HCT116 (cell line): ENCODE measurements at regions not wholly inside any gene's neighbourhood (a gene's known extent, or its start where the extent isn't known, plus 50 kb on each side); places are given as distances from the start of the nearest gene placed in this dataset.

Source experiments
- ATAC-seq: fragments of 200-7000 bp; cut with Tn5 transposase; 2 replicates; pipeline ENCODE4 v1.9.1; 2020; ENCODE audit warnings: mild to moderate bottlenecking, moderate library complexity
- BruUV-seq: library from RNA; stranded (reverse); fragments of 400-500 nt; replicated peaks from 2 replicates; lab custom pipeline; 2021; lab: Mats Ljungman, UMichigan
- CTCF ChIA-PET: fragments of 300-600 bp; sonication (Branson Sonifier 250); formaldehyde crosslinking; loops from one replicate; lab custom pipeline; 2021; ENCODE audit warnings: antibody characterized with exemption; lab: Charles Lee
- POLR2A ChIA-PET: fragments of 300-600, 350-600 bp; sonication (Branson Sonifier 250); formaldehyde crosslinking; loops from one replicate; lab custom pipeline; 2021; ENCODE audit warnings: antibody characterized with exemption; lab: Charles Lee
- RAD21 ChIA-PET, 2 experiments: fragments of 300-600 bp; sonication (Branson Sonifier 250); formaldehyde crosslinking; loops; one replicate each; lab custom pipeline; 2023; ENCODE audit warnings: low total read pairs in 2 of 2; ENCODE audit not compliant: uncharacterized antibody in 2 of 2, unreplicated experiment in 2 of 2, low non-redundant PET in 1 of 2; lab: Charles Lee
- DNase-seq: peaks from one replicate; pipeline ENCODE4 v3.0.0-alpha.2; 2010; ENCODE audit warnings: low read depth, low spot score
- H2AFZ ChIP-seq: fragments of 200-600 bp; shearing (Covaris generic), sonication (generic); 2 replicates; pipeline ENCODE4 v1.6.1; 2017; ENCODE audit warnings: low read depth, mixed run types, mixed read lengths, antibody characterized with exemption, low read length; ENCODE audit not compliant: poor library complexity, severe bottlenecking
- H3K27ac ChIP-seq: 2 replicates; pipeline ENCODE4 v1.5.1; 2012; ENCODE audit warnings: low read depth, low read length
- H3K27me3 ChIP-seq: fragments of 200-600 bp; sonication (generic); 2 replicates; pipeline ENCODE4 v1.6.1; 2016; ENCODE audit warnings: mixed run types, low read length, mixed read lengths; ENCODE audit not compliant: insufficient read depth
- H3K36me3 ChIP-seq, 2 experiments: fragments of 200-500 bp in 1 of 2; fragments of 200-600 bp in 1 of 2; sonication (Bioruptor generic) in 1 of 2; sonication (generic) in 1 of 2; 2 replicates each; pipeline versions ENCODE4 v1.5.1 to v1.6.1; 2014 to 2016; ENCODE audit warnings: low read length in 2 of 2, inconsistent platforms in 1 of 2, mixed read lengths in 1 of 2, mixed run types in 1 of 2; ENCODE audit not compliant: insufficient read depth in 2 of 2, control insufficient read depth in 1 of 2
- H3K4me1 ChIP-seq, 2 experiments: fragments of 200-600 bp in 1 of 2; sonication (generic) in 1 of 2; 2 replicates each; pipeline versions ENCODE4 v1.5.1 to v1.6.1; 2012 to 2017; ENCODE audit warnings: low read length in 2 of 2, inconsistent platforms in 1 of 2, mild to moderate bottlenecking in 1 of 2, mixed read lengths in 1 of 2, mixed run types in 1 of 2, moderate library complexity in 1 of 2; ENCODE audit not compliant: insufficient read depth in 2 of 2, control insufficient read depth in 1 of 2
- H3K4me2 ChIP-seq: fragments of 200-600 bp; sonication (generic); 2 replicates; pipeline ENCODE4 v1.6.1; 2017; ENCODE audit warnings: mixed run types, low read length, mixed read lengths
- H3K4me3 ChIP-seq, 2 experiments: fragments of 200-600 bp in 1 of 2; sonication (generic) in 1 of 2; replicated peaks in 1 of 2; 2 replicates each; pipeline ENCODE4 v1.5.1; 2011 to 2016; ENCODE audit warnings: low read length in 2 of 2, control low read depth in 1 of 2, low read depth in 1 of 2, mild to moderate bottlenecking in 1 of 2, mixed read lengths in 1 of 2, mixed run types in 1 of 2
- H3K79me2 ChIP-seq: fragments of 200-600 bp; sonication (generic); 2 replicates; pipeline ENCODE4 v1.6.1; 2017; ENCODE audit warnings: mild to moderate bottlenecking, mixed run types, low read length, moderate library complexity, mixed read lengths; ENCODE audit not compliant: insufficient read depth
- H3K9ac ChIP-seq: fragments of 200-600 bp; sonication (generic); 2 replicates; pipeline ENCODE4 v1.6.1; 2016; ENCODE audit warnings: low read length, mixed read lengths
- H3K9me2 ChIP-seq: fragments of 200-600 bp; sonication (generic), shearing (Covaris generic); 2 replicates; pipeline ENCODE4 v1.6.1; 2017; ENCODE audit warnings: mixed run types, mild to moderate bottlenecking, moderate library complexity; ENCODE audit not compliant: insufficient read depth
- H3K9me3 ChIP-seq, 2 experiments: fragments of 200-500 bp in 1 of 2; fragments of 200-600 bp in 1 of 2; sonication (Bioruptor generic) in 1 of 2; sonication (generic) in 1 of 2; 2 replicates each; pipeline ENCODE4 v1.6.1; 2014 to 2017; ENCODE audit warnings: low read length in 2 of 2, mixed read lengths in 2 of 2, inconsistent platforms in 1 of 2, low read depth in 1 of 2, mild to moderate bottlenecking in 1 of 2, mixed run types in 1 of 2, moderate library complexity in 1 of 2; ENCODE audit not compliant: control insufficient read depth in 1 of 2, insufficient read depth in 1 of 2
- H4K20me1 ChIP-seq: fragments of 200-600 bp; sonication (generic), shearing (Covaris generic); 2 replicates; pipeline ENCODE4 v1.6.1; 2017; ENCODE audit warnings: mixed run types, mild to moderate bottlenecking, moderate library complexity; ENCODE audit not compliant: insufficient read depth
- CBX3 ChIP-seq: IDR thresholded peaks from 2 replicates; pipeline ENCODE4 v1.6.1; 2012; ENCODE audit warnings: low read depth
- CEBPB ChIP-seq: IDR thresholded peaks from 2 replicates; pipeline ENCODE4 v1.6.1; 2012; ENCODE audit warnings: low read depth
- ELF1 ChIP-seq: IDR thresholded peaks from 2 replicates; pipeline ENCODE4 v1.6.1; 2012; ENCODE audit warnings: low read depth, borderline replicate concordance
- EZH2 ChIP-seq: fragments of 200-600 bp; sonication (generic); IDR thresholded peaks from 2 replicates; pipeline ENCODE4 v1.6.1; 2017; ENCODE audit warnings: antibody characterized with exemption, mixed run types
- JUND ChIP-seq: IDR thresholded peaks from 2 replicates; pipeline ENCODE4 v1.6.1; 2012
- MAX ChIP-seq: IDR thresholded peaks from 2 replicates; pipeline ENCODE4 v1.6.1; 2012
- POLR2A ChIP-seq: IDR thresholded peaks from 2 replicates; pipeline ENCODE4 v1.7.0; 2011; ENCODE audit warnings: borderline replicate concordance; ENCODE audit not compliant: insufficient read depth, insufficient read length; ENCODE audit errors: extremely low read depth
- RAD21 ChIP-seq: IDR thresholded peaks from 2 replicates; pipeline ENCODE4 v1.6.1; 2012; ENCODE audit warnings: low read depth, mild to moderate bottlenecking
- REST ChIP-seq: IDR thresholded peaks from 2 replicates; pipeline ENCODE4 v1.6.1; 2012; ENCODE audit warnings: low read depth
- SP1 ChIP-seq: IDR thresholded peaks from 2 replicates; pipeline ENCODE4 v1.6.1; 2012; ENCODE audit warnings: low read depth
- ZBTB33 ChIP-seq: IDR thresholded peaks from 2 replicates; pipeline ENCODE4 v1.6.1; 2011; ENCODE audit warnings: mild to moderate bottlenecking, low read length, moderate library complexity; ENCODE audit not compliant: insufficient replicate concordance; ENCODE audit errors: extremely low read depth
- ZFX ChIP-seq: fragments of 450-650 bp; IDR thresholded peaks from 2 replicates; pipeline ENCODE4 v1.6.1; 2017
- intact Hi-C: fragments of 100-400 bp; cut with micrococcal nuclease; formaldehyde crosslinking; loops from 2 replicates; pipeline ENCODE4 v1.10.0; 2022

DNA sequence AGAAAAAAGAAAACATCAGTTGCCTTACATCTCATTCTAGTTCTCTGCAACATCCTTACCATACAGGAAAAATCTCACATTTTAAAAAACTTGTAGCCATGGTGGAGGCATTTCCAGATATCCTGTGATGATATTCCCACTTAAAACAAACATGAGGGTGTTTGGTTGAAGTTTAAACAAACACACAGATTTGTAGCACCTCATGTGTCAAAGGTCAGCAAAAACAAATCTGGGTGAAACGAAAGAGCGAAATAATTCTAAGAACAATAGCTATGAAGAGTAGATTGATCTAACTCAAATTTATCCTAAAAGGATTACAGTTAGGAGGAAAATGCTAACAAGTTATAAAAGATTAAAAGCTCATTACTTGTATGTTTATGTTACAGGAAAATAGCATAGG is 83.1 kb upstream of the IRX5 start (continued):
- TF ChIP-seq CBX3 = no peak
- TF ChIP-seq POLR2A = no peak
- TF ChIP-seq JUND = no peak
- no peak for TF ChIP-seq RAD21
- no peak for TF ChIP-seq EZH2
- no peak for TF ChIP-seq ZBTB33

GRCh38 chr16:54847207-54847606 is 83.5 kb upstream of the IRX5 start:
- Histone ChIP-seq H3K9me3 (no peaks in the 10 kb centered on the region), H2AFZ (no peak overlapping the region), H4K20me1 (no peaks in the 10 kb centered on the region), H3K36me3 (no peaks in the 10 kb centered on the region), H3K9ac (no peak overlapping the region), H3K4me2 (peak overlapping the region; percentile 61), H3K4me1 (peaks cover 12 to 14% of the 10 kb centered on the region in 2 experiments), H3K4me3 (no peak overlapping the region), H3K9me2 (no peaks in the 10 kb centered on the region), H3K27ac (no peak overlapping the region), H3K79me2 (no peaks in the 10 kb centered on the region), H3K27me3 (no peaks in the 10 kb centered on the region)
- ATAC-seq = peak; percentile 58
- CTCF ChIA-PET = interaction anchor here (1.0 kb wide), 1 partner anchor 174 kb away, joined by 3 read pairs; no protein-coding TSS in a partner anchor
- no peak for DNase-seq
- POLR2A ChIA-PET = no interaction called here
- TF ChIP-seq REST (no peak), MAX (no peak), ZFX (no peak), RAD21 (no peak), CEBPB (no peak), ELF1 (no peak), CBX3 (no peak), SP1 (no peak)
- RAD21 ChIA-PET = no interaction called here
- no TSS peak for BruUV-seq
- intact Hi-C loops = no loop called here
